Skin of body (tissue), 1 donor: ENCODE measurements at regions not wholly inside any gene's neighbourhood (a gene's known extent, or its start where the extent isn't known, plus 50 kb on each side); places are given as distances from the start of the nearest gene placed in this dataset.

ENCODE experiments used
- DNase-seq: peaks from one replicate; lab custom pipeline; 2025; lab: John Stamatoyannopoulos, UW

- no peak for DNase-seq
Measured at GRCh38 chr13:97629601-97630272, 195.8 kb downstream of the RAP2A start.

GRCh38 chr13:97630725-97631124 is 196.8 kb downstream of the RAP2A start:
- no peak for DNase-seq

DNA sequence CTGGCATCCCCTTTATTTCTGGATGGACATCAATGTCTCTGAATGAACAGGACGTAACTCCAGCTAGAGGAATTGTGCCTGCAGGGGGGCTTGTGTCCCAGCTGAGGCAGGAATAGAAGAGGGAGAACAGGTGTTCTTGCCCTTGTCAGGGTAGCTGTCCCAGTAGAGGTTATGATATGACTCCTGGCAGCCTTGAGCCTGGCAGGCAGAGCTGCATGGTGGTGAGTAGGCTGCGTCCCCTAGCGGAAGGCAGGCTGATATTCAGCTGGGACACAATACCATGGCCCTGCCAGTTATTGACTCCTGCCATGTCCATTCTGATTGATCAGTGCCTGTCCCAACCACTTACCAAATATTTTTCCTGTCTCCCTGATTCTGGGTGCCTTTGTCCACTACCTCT is 197.2 kb downstream of the RAP2A start:
- no peak for DNase-seq

DNA sequence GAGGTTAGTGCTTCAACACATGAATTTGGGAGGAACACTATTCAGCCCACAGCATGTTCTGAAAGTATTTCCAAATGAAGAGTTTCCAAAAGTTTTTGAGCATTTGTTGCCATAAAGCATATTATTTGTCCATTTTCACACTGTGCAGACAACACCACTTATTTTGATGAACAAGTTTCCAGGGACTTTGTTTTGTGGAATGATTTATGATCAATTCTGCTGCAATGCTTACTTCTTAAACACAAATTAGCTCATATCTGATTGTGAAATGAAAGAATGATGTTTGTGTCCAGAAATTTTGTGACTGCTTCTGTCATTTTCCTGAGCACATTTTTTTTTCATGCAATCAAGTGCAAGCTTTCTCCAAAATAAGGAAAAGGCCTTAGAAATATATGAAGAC is 205.3 kb downstream of the RAP2A start:
- DNase-seq = peak; percentile 82

GRCh38 chr13:97640268-97640667 is 206.3 kb downstream of the RAP2A start:
- no peak for DNase-seq

GRCh38 chr13:97648171-97648880 is 214.4 kb downstream of the RAP2A start:
- DNase-seq = no peak

DNA sequence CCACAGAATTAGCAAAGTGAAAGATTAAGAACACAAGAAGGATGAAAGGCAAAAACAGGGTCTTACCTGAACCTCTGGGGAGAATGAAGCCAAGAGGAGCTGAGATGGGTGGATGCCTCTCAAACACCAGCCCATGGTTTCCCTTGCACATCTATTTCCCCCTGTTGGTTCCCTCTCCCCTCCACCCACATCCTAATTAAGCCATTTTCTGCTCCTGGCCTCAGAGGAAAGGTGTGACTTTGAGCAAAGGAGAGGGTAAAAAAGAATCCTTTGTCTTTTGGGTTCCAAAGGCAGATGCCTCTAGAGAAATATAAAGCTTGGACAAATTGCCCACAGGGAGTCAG is 214.9 kb downstream of the RAP2A start:
- DNase-seq = no peak

DNA sequence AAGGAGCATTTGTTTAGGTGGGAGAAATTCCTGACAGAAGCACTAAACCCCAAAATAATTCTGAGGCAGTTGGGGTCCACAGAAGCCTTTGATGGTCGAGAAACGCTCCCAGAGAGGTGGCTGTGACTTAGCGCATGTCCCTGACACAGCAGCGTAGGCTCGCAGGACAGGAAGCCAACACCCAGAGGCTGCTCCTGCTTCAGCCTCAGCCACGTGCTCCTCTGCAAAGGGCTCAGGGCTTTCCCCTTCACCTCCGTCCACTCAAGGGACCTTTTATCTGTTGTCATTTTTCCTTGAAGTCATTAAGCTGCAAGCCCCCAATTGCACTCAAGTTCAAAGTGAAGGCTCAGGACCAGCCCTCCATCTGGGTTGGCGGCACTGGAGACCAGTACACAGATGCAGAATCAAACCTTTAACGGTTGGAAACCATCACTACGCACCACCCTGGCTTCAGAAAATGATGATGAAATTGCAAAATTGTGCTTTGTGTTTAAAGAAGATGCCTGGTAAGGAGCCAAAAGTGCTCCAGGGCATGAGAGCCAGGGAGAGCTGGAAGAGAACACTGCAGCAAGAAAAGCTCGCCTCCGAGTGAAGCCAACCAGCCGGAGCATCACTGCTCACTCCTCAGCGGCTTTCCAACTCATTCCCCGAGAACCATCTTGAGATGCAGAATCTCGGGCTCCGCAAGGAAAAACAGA is 219.6 kb downstream of the RAP2A start:
- no peak for DNase-seq

GRCh38 chr13:97654236-97654635 is 220.3 kb downstream of the RAP2A start:
- DNase-seq = no peak

DNA sequence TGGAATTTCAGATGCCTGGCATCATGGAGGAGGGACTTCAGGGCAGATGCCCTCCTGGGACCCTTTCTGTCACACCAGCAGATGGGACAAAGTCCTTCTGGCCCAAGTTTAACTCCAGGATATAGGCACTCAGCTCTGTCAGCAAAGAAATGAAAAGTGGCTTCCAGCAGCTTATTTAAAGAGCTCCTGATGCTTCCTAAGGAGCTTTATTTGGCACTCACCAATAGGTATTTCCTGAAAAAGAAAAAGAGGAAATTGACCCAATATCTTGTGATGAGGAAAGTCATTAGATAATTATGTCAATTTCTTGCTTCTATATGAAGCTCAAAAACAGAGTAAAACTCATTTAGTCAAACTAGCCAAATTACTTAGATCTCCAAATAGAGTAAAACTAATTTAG is 224.6 kb downstream of the RAP2A start:
- DNase-seq = no peak

- peak; percentile 12 for DNase-seq
Measured at GRCh38 chr13:97659602-97660001, 225.6 kb downstream of the RAP2A start.

- no peak for DNase-seq
Measured at GRCh38 chr13:97660594-97661260, 226.8 kb downstream of the RAP2A start.

DNA sequence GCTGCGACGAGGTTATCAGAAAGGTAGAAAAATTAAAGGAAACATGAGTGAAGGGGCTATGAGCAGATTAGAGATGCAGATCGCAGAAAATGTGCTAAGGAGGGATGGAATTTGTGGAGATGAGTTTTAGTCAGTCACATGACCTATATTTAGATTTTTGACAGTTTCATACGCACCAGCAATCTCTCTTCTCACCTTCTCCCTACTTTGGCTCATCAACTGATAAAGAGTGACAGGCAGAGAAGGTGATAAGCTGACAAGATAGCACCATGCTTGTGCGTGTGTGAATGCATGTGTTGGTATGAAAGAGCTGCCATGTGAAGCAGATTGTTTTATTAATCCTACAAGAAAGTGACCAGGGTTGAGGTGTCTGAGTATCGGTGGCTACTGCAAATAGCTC is 252.6 kb downstream of the RAP2A start:
- no peak for DNase-seq

DNA sequence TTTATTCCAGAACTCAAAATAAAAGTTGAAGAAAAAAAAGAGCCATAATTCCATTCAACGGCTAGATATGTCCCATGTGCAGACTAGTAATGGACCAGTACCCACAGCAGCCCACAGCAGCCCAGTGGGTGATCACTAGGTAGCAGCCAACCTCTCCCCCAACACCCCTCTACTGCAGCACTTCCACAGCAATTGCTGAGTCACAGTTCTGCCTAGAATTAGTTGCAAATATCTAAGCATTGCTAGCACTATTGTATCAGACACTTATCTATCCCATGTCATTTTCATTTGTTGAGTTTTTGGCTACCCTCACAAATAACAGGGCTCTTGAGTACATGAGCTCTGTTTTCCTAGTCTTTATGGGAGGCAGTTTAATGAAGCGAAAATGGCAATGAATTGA is 258.7 kb downstream of the RAP2A start:
- DNase-seq = no peak

- DNase-seq = no peak
Measured at GRCh38 chr13:97695684-97696083, 257.8 kb upstream of the IPO5 start.

DNA sequence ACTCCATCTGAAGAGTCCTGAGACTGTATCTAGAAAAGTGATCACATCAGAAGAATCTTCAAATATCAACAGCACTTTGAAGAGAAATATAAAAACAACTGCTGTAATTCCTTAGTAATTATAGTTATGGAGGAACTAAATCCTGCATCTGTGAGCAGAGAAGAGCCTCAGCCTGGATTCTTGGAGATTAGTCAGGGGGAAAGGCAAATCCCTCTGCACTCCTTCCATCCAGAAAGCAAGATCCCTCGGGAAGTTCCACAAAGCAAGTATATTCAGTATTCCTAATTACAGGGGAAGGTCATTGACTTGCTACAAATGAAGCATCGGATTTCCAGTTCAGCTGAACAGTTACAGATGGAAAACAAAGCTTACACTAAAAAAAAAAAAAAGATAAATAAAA is 256.6 kb upstream of the IPO5 start:
- no peak for DNase-seq

DNA sequence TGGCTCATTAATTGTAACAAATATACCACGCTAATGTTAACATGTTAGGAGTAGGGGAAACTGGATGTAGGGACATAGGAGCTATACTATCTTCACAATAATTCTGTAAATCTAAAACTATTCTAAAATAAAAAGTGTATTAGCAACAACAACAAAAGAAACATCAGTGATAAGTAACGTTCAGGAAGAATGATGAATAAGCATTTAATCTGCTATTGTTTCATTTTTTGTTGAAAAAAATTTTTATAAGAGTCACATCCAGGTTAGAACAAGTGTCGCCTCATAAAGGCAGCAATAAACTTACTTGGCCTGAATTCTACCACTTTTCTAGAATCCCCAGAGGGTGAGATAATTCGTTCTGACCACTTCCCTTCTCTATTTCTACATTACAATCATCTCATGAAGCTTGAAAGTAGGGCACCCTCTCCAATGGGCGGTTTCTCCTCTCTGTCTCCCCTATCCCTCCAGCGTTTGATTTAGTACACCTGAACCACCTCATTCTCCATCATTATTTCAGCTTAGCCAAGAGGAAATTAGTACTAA is 253.1 kb upstream of the IPO5 start:
- DNase-seq = no peak

- DNase-seq = no peak
Measured at GRCh38 chr13:97702614-97703013, 250.9 kb upstream of the IPO5 start.

DNA sequence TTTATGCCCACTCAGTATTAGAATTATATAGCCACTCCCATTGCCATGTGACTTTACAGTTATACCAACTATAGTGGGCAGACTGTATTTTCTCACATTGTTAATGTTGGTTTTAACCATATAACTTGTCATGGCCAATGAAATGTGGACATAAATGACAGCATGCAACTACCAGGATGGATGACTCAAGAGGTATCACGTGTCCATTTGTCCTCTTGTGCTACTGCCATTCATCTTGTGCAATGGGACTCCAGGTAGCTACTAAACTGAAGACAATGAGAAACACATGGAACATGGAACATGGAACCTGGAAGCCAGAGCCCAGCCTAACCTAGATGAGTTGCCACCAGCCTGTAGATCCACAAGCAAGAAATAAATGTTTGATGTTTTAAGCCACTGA is 242.7 kb upstream of the IPO5 start:
- no peak for DNase-seq

DNA sequence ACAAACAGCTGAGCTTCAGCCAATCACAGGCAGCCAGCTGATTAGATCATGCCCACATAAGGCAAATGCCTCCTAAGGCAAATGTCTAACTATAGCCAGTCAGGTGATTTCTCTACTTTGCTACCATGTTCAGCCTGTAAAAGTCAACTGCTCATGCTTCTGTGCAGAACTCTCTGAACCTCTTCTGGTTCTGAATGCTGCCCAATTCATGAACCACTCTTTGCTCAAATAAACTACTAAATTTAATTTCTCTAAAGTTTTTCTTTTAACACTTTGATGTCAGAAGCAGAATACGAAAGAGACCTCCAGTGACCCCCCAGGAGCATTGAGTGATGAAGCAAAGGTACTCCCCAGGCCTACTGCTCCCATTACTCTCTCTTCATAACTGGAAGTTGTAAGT is 240.7 kb upstream of the IPO5 start:
- DNase-seq = no peak

- no peak for DNase-seq
Measured at GRCh38 chr13:97715763-97716162, 237.7 kb upstream of the IPO5 start.

DNA sequence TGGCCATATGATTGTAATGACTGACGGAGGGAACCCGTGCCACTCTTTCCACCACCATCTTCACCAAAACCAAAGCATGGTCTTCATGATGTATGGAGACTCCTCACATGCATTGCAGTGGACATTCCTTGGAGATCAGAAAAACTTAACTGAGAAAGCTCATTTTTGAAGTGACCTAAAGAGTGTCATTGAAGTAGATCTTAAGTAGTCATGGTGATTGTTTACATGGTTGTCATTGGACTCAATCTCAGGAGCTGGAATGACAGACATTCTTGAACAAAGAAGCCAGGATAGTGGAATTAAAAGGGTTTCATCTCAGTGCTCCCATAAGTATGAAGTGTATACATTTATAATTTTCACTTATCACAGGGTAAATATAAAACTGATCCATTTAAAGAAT is 236.7 kb upstream of the IPO5 start:
- DNase-seq = no peak
